ENCODE measurements at regions not wholly inside any gene's neighbourhood (a gene's known extent, or its start where the extent isn't known, plus 50 kb on each side); places are given as distances from the start of the nearest gene placed in this dataset.

DNA sequence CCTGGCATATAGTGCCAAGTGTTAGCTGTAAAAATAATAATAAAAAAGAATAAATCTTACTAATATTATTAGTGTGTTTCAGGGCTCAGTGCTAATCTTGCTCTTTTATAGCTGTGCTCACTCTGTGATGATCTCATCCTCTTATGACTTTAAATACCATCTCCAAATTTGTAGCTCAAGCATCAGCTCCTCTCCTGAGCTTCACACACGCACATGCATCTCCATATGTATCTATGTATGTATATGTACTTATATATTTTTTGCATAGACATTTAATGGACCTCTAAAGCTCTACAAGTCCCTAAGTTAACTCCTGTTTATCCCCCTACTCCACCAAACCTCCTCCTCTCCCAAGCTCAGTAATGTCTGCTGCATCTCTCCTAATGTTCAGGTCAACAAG is 170.8 kb upstream of the NR3C1 start:
- TF ChIP-seq CTCF (conservative IDR thresholded peaks at IDR 0.05) (no peak), EZH2 (IDR thresholded peaks at IDR 0.05; ENCODE audit: low read depth) (no peak)

Data from PC-9 (cell line).